ENCODE measurements at regions not wholly inside any gene's neighbourhood (a gene's known extent, or its start where the extent isn't known, plus 50 kb on each side); places are given as distances from the start of the nearest gene placed in this dataset.

DNA sequence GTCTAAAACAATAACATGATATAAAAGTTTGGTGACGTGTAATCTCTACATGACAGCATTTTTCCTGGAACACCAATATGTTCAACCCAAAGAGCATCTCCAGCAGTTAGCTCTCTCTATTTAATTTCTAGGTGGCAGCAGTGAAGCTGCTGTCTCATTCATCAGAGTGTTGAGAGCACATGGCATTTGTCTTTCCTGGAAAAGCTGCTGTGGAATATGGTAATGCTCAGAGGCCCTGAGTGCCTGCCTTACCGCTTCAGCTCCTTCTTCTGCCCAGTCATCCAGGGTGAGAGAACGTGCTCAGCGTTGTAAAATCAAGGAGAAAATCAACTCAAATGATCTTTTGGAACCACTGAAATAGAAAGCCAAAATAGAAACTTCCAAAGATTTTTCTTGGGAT lies 640.7 kb downstream of the ADGRL2 start:
- DNase-seq (ENCODE audit: low spot score) = no peak
- no peak overlapping the region for H3K4me3 ChIP-seq
- no peak overlapping the region for H3K27ac ChIP-seq
- TF ChIP-seq, protein P1, sequence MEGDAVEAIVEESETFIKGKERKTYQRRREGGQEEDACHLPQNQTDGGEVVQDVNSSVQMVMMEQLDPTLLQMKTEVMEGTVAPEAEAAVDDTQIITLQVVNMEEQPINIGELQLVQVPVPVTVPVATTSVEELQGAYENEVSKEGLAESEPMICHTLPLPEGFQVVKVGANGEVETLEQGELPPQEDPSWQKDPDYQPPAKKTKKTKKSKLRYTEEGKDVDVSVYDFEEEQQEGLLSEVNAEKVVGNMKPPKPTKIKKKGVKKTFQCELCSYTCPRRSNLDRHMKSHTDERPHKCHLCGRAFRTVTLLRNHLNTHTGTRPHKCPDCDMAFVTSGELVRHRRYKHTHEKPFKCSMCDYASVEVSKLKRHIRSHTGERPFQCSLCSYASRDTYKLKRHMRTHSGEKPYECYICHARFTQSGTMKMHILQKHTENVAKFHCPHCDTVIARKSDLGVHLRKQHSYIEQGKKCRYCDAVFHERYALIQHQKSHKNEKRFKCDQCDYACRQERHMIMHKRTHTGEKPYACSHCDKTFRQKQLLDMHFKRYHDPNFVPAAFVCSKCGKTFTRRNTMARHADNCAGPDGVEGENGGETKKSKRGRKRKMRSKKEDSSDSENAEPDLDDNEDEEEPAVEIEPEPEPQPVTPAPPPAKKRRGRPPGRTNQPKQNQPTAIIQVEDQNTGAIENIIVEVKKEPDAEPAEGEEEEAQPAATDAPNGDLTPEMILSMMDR (IDR thresholded peaks at IDR 0.05) = no peak

DNA sequence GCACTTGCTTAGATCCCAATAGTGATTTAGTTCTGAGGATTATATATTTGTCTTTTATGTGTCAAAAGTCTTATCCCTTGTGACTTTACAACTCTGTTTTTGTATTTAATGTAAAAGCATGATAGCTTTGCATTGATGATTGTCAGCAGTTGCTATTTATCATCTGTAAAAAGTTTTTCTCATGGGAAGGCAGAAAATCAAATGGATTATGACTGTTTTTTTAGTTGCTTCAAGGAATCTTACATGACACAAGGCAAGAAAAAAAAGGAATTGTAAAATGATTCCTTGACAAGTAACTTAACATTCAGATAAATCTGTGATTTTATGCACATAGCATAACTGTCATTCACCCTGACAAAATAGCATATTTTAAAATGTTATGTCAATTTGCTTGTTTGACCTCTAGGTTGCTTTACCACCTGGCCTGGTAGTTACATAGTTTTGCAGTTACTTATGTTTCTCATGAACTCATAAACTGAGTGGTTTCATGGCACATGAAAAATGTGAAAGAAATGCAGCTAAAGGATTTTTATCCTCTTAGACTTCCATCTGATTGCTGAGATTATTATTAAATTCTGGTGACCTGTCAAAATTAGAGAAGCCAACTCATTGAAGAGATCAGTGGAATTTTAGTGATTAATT lies 622.6 kb downstream of the ADGRL2 start:
- Histone ChIP-seq H3K4me3 (no peak overlapping the region), H3K27ac (no peak overlapping the region)
- TF ChIP-seq, protein P1 (IDR thresholded peaks at IDR 0.05) = no peak
- DNase-seq (ENCODE audit: low spot score) = no peak

DNA sequence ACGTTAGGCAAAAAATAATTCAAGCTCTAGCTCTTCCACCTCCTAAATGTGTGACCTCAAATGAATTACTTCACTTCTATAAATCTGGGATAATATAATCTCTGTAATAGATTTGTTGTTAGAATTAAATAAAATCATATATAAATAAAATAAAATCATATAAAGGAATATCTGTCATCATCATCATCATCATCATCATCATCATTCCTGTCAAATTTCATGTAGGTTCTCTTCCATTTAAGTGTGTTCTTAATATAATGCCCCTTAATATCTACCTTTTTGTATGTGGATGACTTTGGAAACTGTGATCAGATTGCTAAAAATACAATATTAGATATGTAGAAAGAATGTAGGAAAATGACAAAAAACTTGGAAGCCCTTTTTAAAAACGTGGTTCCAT lies 621.0 kb downstream of the ADGRL2 start:
- DNase-seq (ENCODE audit: low spot score) = no peak
- no peak overlapping the region for H3K27ac ChIP-seq
- H3K4me3 ChIP-seq = no peak overlapping the region
- TF ChIP-seq, protein P1 (IDR thresholded peaks at IDR 0.05) = no peak

DNA sequence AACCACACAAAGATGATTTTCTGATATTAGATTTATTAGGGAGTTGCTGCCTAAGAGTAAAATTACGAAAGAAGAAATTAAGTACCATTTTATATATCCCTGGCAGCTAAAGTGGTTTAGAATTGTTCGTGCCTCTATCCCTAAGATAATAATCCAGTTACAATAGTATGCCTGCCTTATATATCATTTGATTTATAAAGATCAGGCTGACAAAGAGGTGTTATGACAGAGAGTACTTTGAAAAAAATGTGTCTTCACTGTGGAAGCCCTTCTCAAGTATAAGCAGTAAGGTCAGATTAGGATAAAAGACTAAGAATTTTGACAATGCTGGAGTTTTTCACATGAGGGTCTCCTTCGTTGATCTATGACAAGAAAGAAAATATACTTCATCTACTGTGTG lies 619.9 kb downstream of the ADGRL2 start:
- no peak overlapping the region for H3K4me3 ChIP-seq
- H3K27ac ChIP-seq = no peak overlapping the region
- no peak for DNase-seq (ENCODE audit: low spot score)
- TF ChIP-seq, protein P1 (IDR thresholded peaks at IDR 0.05) = no peak

DNA sequence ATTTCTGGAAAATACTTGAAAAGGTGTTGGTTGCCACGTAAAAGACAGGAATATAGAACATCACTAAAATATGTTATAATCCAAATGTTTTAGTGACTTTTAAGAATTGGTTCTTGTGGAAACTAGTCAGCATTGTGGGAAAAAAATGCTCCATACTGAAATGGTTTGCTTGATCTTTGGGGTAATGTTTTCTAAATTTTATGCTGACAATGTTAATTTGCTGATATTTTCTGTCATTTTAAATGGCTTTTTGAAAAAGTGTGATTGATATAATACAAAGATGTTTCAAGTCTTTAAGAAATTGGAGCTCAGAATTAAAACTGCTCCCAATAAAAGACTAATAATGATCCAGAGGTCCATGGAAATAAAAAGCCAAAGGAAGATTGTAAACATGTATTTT lies 610.9 kb downstream of the ADGRL2 start:
- TF ChIP-seq, protein P1 (IDR thresholded peaks at IDR 0.05) = no peak
- H3K4me3 ChIP-seq = no peak overlapping the region
- DNase-seq (ENCODE audit: low spot score) = no peak

DNA sequence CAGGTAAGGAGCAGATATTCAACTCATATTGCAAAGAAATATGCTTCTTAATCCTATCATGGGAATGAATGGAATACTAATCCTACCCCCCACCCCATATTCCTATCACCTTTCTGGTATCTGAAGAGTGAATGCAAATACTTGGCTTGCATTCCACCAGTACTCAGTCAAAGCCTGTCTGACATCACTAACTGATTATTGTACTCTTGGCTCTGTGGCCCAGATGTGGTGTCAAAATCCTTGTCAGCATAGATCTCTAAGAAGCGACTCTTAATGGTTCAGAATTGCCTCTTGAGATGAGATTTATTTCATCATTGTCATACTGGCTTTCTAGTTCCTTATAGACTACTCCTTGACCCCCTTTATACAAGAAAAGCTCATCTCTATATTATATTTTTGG lies 604.6 kb downstream of the ADGRL2 start:
- TF ChIP-seq, protein P1 (IDR thresholded peaks at IDR 0.05) = no peak
- Histone ChIP-seq H3K4me3 (no peak overlapping the region), H3K27ac (no peak overlapping the region)
- DNase-seq (ENCODE audit: low spot score) = no peak

More for the DNA sequence above, 610.9 kb downstream of the ADGRL2 start:
- H3K27ac ChIP-seq = no peak overlapping the region

DNA sequence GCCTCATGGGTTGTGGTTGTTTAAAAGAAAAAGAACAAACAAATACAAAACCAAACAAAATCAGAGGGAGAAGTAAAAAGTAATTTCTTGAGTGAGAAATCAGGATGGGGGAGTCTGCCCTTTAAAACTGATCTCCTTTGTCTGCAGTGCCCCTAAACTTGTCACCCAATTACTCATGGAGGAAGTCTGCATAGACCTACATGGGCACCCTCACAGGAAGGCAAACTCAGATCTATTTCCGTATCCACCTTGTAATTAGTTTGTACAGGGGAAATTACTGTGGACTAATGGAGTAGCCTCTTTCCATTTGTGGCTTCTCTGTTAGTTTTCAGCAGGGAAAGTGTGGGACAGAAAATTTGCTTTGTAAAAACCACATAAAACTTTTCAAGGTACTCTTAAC lies 600.4 kb downstream of the ADGRL2 start:
- TF ChIP-seq, protein P1 (IDR thresholded peaks at IDR 0.05) = no peak

More for the DNA sequence above, 600.4 kb downstream of the ADGRL2 start:
- Histone ChIP-seq H3K27ac (no peak overlapping the region), H3K4me3 (no peak overlapping the region)
- no peak for DNase-seq (ENCODE audit: low spot score)

Measured in coronary artery (tissue), 2 donors.